ENCODE measurements at regions not wholly inside any gene's neighbourhood (a gene's known extent, or its start where the extent isn't known, plus 50 kb on each side); places are given as distances from the start of the nearest gene placed in this dataset.

DNA sequence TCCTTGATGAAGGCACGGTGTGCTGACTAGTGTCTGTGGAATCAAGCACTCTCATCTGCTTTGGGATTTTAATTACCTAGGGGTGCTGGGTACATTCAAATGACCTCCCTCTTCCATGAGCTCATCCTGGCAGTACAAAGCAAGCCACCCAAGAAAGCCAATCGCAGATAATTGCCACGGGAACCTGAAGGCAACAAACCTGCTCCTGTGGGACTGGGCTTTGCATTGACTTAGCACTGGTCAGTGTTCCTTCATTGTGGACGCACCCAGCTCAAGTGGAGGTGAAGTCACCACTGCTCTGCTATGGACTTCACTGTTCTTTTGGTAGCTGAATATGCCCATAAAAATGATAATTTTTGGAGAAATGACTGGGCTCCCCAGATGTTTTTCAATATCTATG, 261.6 kb upstream of the FERMT1 start:
- no peak for TF ChIP-seq ZNF677 (tag by site-specific recombination; IDR thresholded peaks at IDR 0.05)
- H3K27ac ChIP-seq (ENCODE audit: extremely low read depth, low read depth, low read length) = no peak overlapping the region
- H3K36me3 ChIP-seq (ENCODE audit: control insufficient read depth in 2 of 2, insufficient read depth in 1 of 2, low read length in 2 of 2) = no peaks in the 10 kb centered on the region
- ChIA-PET CTCF (no interaction called here), POLR2A (no interaction called here)
- no peaks in the 10 kb centered on the region for H3K9me3 ChIP-seq (ENCODE audit: control insufficient read depth, insufficient read depth, low read depth, low read length)
- no peaks in the 10 kb centered on the region for H3K4me1 ChIP-seq (ENCODE audit: control insufficient read depth, insufficient read depth, low read length)
- H3K4me3 ChIP-seq (ENCODE audit: low read depth, low read length) = no peak overlapping the region

DNA sequence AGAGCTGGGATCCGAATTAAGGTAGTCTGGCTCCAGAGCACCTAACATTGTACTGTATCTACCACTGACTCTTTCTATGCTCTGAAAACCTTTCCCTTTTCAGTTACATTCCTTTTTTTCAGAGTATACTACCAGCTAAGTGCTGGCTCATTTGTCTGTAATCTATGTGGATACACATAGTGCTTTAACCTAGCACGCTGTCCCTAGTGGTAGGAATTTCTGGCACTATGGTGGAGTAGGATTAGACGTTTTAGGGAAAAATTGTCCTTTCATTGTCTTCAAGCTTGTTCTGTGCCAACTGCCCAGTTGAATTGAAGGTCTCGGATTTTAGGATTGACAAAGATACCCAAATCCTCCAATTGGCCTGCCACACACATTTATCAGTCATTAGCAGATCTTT, 259.1 kb upstream of the FERMT1 start:
- no peaks in the 10 kb centered on the region for H3K9me3 ChIP-seq (ENCODE audit: control insufficient read depth, insufficient read depth, low read depth, low read length)
- POLR2A ChIA-PET = no interaction called here
- no peaks in the 10 kb centered on the region for H3K36me3 ChIP-seq (ENCODE audit: control insufficient read depth in 2 of 2, insufficient read depth in 1 of 2, low read length in 2 of 2)
- TF ChIP-seq ZNF202 (tag by site-specific recombination; IDR thresholded peaks at IDR 0.05; ENCODE audit: borderline replicate concordance) (no peak), ZNF830 (tag by site-specific recombination; IDR thresholded peaks at IDR 0.05; ENCODE audit: low read depth) (no peak), ZBTB8A (tag by site-specific recombination; IDR thresholded peaks at IDR 0.05) (no peak), ZNF600 (tag by site-specific recombination; IDR thresholded peaks at IDR 0.05) (no peak)
- TF ChIP-seq, protein P1, sequence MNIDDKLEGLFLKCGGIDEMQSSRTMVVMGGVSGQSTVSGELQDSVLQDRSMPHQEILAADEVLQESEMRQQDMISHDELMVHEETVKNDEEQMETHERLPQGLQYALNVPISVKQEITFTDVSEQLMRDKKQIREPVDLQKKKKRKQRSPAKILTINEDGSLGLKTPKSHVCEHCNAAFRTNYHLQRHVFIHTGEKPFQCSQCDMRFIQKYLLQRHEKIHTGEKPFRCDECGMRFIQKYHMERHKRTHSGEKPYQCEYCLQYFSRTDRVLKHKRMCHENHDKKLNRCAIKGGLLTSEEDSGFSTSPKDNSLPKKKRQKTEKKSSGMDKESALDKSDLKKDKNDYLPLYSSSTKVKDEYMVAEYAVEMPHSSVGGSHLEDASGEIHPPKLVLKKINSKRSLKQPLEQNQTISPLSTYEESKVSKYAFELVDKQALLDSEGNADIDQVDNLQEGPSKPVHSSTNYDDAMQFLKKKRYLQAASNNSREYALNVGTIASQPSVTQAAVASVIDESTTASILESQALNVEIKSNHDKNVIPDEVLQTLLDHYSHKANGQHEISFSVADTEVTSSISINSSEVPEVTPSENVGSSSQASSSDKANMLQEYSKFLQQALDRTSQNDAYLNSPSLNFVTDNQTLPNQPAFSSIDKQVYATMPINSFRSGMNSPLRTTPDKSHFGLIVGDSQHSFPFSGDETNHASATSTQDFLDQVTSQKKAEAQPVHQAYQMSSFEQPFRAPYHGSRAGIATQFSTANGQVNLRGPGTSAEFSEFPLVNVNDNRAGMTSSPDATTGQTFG (tag by site-specific recombination; IDR thresholded peaks at IDR 0.05; ENCODE audit: borderline replicate concordance) = no peak
- TF ChIP-seq, protein P2, sequence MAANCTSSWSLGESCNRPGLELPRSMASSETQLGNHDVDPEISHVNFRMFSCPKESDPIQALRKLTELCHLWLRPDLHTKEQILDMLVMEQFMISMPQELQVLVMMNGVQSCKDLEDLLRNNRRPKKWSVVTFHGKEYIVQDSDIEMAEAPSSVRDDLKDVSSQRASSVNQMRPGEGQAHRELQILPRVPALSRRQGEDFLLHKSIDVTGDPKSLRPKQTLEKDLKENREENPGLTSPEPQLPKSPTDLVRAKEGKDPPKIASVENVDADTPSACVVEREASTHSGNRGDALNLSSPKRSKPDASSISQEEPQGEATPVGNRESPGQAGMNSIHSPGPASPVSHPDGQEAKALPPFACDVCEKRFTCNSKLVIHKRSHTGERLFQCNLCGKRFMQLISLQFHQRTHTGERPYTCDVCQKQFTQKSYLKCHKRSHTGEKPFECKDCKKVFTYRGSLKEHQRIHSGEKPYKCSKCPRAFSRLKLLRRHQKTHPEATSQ (tag by site-specific recombination; IDR thresholded peaks at IDR 0.05) = no peak
- CTCF ChIA-PET = interaction anchor here (0.7 to 2.6 kb wide), 20 partner anchors 8 to 1527 kb away, joined by 3 to 14 read pairs (median 4); no protein-coding TSS in a partner anchor
- H3K27ac ChIP-seq (ENCODE audit: extremely low read depth, low read depth, low read length) = no peak overlapping the region
- H3K4me3 ChIP-seq (ENCODE audit: low read depth, low read length) = no peak overlapping the region
- no peaks in the 10 kb centered on the region for H3K4me1 ChIP-seq (ENCODE audit: control insufficient read depth, insufficient read depth, low read length)

DNA sequence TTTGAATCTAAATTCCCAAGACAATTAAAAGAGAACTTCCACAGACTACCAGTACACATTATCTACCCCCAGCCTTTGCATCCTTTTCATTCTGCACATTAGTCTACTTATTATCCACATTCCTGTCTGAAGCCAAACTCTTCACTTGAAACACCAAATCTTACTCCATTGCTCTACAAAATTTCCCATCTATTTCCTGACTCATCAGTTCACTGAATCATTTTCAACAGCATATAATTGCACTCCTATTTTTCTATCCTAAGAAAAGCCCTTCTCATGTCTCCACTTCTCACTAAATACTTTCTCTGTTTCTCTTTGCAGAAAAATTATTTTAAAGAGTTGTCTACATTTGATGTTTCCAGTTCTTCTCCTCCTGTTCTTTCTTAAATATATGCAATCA, 239.4 kb upstream of the FERMT1 start:
- TF ChIP-seq ZBTB1 (tag by site-specific recombination; IDR thresholded peaks at IDR 0.05) (no peak), ZNF274 (IDR thresholded peaks at IDR 0.05; ENCODE audit: low read length) (no peak), ZNF274 (tag by site-specific recombination; IDR thresholded peaks at IDR 0.05; ENCODE audit: borderline replicate concordance) (no peak), IKZF3 (tag by site-specific recombination; IDR thresholded peaks at IDR 0.05) (no peak), ZNF777 (tag by site-specific recombination; IDR thresholded peaks at IDR 0.05; ENCODE audit: borderline replicate concordance) (no peak), ZNF596 (tag by site-specific recombination; IDR thresholded peaks at IDR 0.05) (no peak), KLF1 (tag by site-specific recombination; IDR thresholded peaks at IDR 0.05) (no peak), KLF10 (tag by site-specific recombination; IDR thresholded peaks at IDR 0.05) (no peak), ZNF221 (tag by site-specific recombination; IDR thresholded peaks at IDR 0.05; ENCODE audit: borderline replicate concordance) (no peak)
- TF ChIP-seq, protein P3, sequence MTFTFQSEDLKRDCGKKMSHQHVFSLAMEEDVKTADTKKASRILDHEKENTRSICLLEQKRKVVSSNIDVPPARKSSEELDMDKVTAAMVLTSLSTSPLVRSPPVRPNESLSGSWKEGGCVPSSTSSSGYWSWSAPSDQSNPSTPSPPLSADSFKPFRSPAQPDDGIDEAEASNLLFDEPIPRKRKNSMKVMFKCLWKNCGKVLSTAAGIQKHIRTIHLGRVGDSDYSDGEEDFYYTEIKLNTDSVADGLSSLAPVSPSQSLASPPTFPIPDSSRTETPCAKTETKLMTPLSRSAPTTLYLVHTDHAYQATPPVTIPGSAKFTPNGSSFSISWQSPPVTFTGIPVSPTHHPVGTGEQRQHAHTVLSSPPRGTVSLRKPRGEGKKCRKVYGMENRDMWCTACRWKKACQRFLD (tag by site-specific recombination; IDR thresholded peaks at IDR 0.05) = no peak
- TF ChIP-seq, protein P4, sequence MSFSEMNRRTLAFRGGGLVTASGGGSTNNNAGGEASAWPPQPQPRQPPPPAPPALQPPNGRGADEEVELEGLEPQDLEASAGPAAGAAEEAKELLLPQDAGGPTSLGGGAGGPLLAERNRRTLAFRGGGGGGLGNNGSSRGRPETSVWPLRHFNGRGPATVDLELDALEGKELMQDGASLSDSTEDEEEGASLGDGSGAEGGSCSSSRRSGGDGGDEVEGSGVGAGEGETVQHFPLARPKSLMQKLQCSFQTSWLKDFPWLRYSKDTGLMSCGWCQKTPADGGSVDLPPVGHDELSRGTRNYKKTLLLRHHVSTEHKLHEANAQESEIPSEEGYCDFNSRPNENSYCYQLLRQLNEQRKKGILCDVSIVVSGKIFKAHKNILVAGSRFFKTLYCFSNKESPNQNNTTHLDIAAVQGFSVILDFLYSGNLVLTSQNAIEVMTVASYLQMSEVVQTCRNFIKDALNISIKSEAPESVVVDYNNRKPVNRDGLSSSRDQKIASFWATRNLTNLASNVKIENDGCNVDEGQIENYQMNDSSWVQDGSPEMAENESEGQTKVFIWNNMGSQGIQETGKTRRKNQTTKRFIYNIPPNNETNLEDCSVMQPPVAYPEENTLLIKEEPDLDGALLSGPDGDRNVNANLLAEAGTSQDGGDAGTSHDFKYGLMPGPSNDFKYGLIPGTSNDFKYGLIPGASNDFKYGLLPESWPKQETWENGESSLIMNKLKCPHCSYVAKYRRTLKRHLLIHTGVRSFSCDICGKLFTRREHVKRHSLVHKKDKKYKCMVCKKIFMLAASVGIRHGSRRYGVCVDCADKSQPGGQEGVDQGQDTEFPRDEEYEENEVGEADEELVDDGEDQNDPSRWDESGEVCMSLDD (tag by site-specific recombination; IDR thresholded peaks at IDR 0.05) = no peak
- TF ChIP-seq, protein P5, sequence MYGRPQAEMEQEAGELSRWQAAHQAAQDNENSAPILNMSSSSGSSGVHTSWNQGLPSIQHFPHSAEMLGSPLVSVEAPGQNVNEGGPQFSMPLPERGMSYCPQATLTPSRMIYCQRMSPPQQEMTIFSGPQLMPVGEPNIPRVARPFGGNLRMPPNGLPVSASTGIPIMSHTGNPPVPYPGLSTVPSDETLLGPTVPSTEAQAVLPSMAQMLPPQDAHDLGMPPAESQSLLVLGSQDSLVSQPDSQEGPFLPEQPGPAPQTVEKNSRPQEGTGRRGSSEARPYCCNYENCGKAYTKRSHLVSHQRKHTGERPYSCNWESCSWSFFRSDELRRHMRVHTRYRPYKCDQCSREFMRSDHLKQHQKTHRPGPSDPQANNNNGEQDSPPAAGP (tag by site-specific recombination; IDR thresholded peaks at IDR 0.05) = no peak
- no peaks in the 10 kb centered on the region for H3K36me3 ChIP-seq (ENCODE audit: control insufficient read depth in 2 of 2, insufficient read depth in 1 of 2, low read length in 2 of 2)
- ChIA-PET POLR2A (no interaction called here), CTCF (no interaction called here)
- H3K4me3 ChIP-seq (ENCODE audit: low read depth, low read length) = no peak overlapping the region
- H3K4me1 ChIP-seq (ENCODE audit: control insufficient read depth, insufficient read depth, low read length) = no peaks in the 10 kb centered on the region
- H3K9me3 ChIP-seq (ENCODE audit: control insufficient read depth, insufficient read depth, low read depth, low read length) = no peaks in the 10 kb centered on the region
- no peak overlapping the region for H3K27ac ChIP-seq (ENCODE audit: extremely low read depth, low read depth, low read length)
